Activated naive CD8-positive, alpha-beta T cell (primary cell): ENCODE measurements at regions not wholly inside any gene's neighbourhood (a gene's known extent, or its start where the extent isn't known, plus 50 kb on each side); places are given as distances from the start of the nearest gene placed in this dataset.
"Not testable (repeated sequence)": the region's sequence is repeated elsewhere in the genome, so short reads cannot be mapped to it uniquely, and the experiment has no call there.

Source experiments
- H3K27ac Mint-ChIP-seq: one replicate; pipeline ENCODE4 v1.8.0; 2021; ENCODE audit warnings: mixed read lengths
- H3K27me3 Mint-ChIP-seq: one replicate; pipeline ENCODE4 v1.8.0; 2021; ENCODE audit warnings: mixed read lengths
- H3K36me3 Mint-ChIP-seq: one replicate; pipeline ENCODE4 v1.8.0; 2021; ENCODE audit warnings: mixed read lengths
- H3K4me1 Mint-ChIP-seq: one replicate; pipeline ENCODE4 v1.8.0; 2021; ENCODE audit warnings: low read depth, mixed read lengths
- H3K4me3 Mint-ChIP-seq: one replicate; pipeline ENCODE4 v1.8.0; 2021; ENCODE audit warnings: mild to moderate bottlenecking, mixed read lengths
- H3K9me3 Mint-ChIP-seq: one replicate; pipeline ENCODE4 v1.8.0; 2021; ENCODE audit warnings: low read depth, mixed read lengths

GRCh38 chr5:87718224-87718925, 305.6 kb upstream of the CCNH start:
- not testable (repeated sequence) for H3K4me3 Mint-ChIP-seq, H3K36me3 Mint-ChIP-seq, H3K4me1 Mint-ChIP-seq, H3K27ac Mint-ChIP-seq, H3K9me3 Mint-ChIP-seq
- H3K27me3 Mint-ChIP-seq = peaks cover 10% of the 10 kb centered on the region

- no peak overlapping the region for H3K27ac Mint-ChIP-seq
- no peaks in the 10 kb centered on the region for H3K36me3 Mint-ChIP-seq
- no peak overlapping the region for H3K4me3 Mint-ChIP-seq
- H3K9me3 Mint-ChIP-seq = peaks cover 9% of the 10 kb centered on the region
- H3K27me3 Mint-ChIP-seq = peaks cover 12% of the 10 kb centered on the region
- no peaks in the 10 kb centered on the region for H3K4me1 Mint-ChIP-seq
Measured at GRCh38 chr5:87717761-87718160, 305.0 kb upstream of the CCNH start.

- Mint-ChIP-seq H3K27me3 (peaks cover 1% of the 10 kb centered on the region), H3K27ac (no peak overlapping the region), H3K4me3 (no peak overlapping the region), H3K4me1 (no peaks in the 10 kb centered on the region), H3K36me3 (no peaks in the 10 kb centered on the region), H3K9me3 (no peaks in the 10 kb centered on the region)
Measured at GRCh38 chr5:87705876-87706275, 293.1 kb upstream of the CCNH start.

- no peak overlapping the region for H3K27ac Mint-ChIP-seq
- H3K9me3 Mint-ChIP-seq = peaks cover 5% of the 10 kb centered on the region
- no peak overlapping the region for H3K4me3 Mint-ChIP-seq
- H3K4me1 Mint-ChIP-seq = no peaks in the 10 kb centered on the region
- H3K27me3 Mint-ChIP-seq = peaks cover 2% of the 10 kb centered on the region
- H3K36me3 Mint-ChIP-seq = no peaks in the 10 kb centered on the region
Measured at GRCh38 chr5:87686975-87687374, 274.2 kb upstream of the CCNH start.

GRCh38 chr5:87686018-87686417, 273.3 kb upstream of the CCNH start:
- Mint-ChIP-seq H3K9me3 (peaks cover 5% of the 10 kb centered on the region), H3K4me1 (no peaks in the 10 kb centered on the region), H3K27me3 (peaks cover 2% of the 10 kb centered on the region), H3K4me3 (no peak overlapping the region), H3K27ac (no peak overlapping the region), H3K36me3 (no peaks in the 10 kb centered on the region)

GRCh38 chr5:87674235-87674634, 261.5 kb upstream of the CCNH start:
- peaks cover 4% of the 10 kb centered on the region for H3K9me3 Mint-ChIP-seq
- no peak overlapping the region for H3K4me3 Mint-ChIP-seq
- H3K36me3 Mint-ChIP-seq = no peaks in the 10 kb centered on the region
- no peak overlapping the region for H3K27ac Mint-ChIP-seq
- no peaks in the 10 kb centered on the region for H3K4me1 Mint-ChIP-seq
- H3K27me3 Mint-ChIP-seq = peaks cover 3% of the 10 kb centered on the region

- H3K4me1 Mint-ChIP-seq = no peaks in the 10 kb centered on the region
- no peak overlapping the region for H3K27ac Mint-ChIP-seq
- no peak overlapping the region for H3K4me3 Mint-ChIP-seq
- H3K36me3 Mint-ChIP-seq = no peaks in the 10 kb centered on the region
- H3K9me3 Mint-ChIP-seq = peaks cover 4% of the 10 kb centered on the region
- H3K27me3 Mint-ChIP-seq = peaks cover 3% of the 10 kb centered on the region
Measured at GRCh38 chr5:87671146-87671545, 258.4 kb upstream of the CCNH start.

- H3K27me3 Mint-ChIP-seq = no peaks in the 10 kb centered on the region
- H3K27ac Mint-ChIP-seq = no peak overlapping the region
Measured at GRCh38 chr5:87665166-87665565, 252.4 kb upstream of the CCNH start.

GRCh38 chr5:87661784-87662566, 249.2 kb upstream of the CCNH start:
- Mint-ChIP-seq H3K36me3 (no peaks in the 10 kb centered on the region), H3K9me3 (no peaks in the 10 kb centered on the region), H3K27me3 (no peaks in the 10 kb centered on the region), H3K4me3 (no peak overlapping the region), H3K27ac (no peak overlapping the region), H3K4me1 (no peaks in the 10 kb centered on the region)

More at GRCh38 chr5:87665166-87665565, 252.4 kb upstream of the CCNH start:
- Mint-ChIP-seq H3K4me3 (no peak overlapping the region), H3K9me3 (no peaks in the 10 kb centered on the region), H3K36me3 (no peaks in the 10 kb centered on the region), H3K4me1 (no peaks in the 10 kb centered on the region)

GRCh38 chr5:87653242-87653641, 240.5 kb upstream of the CCNH start:
- no peaks in the 10 kb centered on the region for H3K9me3 Mint-ChIP-seq
- H3K4me1 Mint-ChIP-seq = no peaks in the 10 kb centered on the region
- no peak overlapping the region for H3K27ac Mint-ChIP-seq
- H3K4me3 Mint-ChIP-seq = no peak overlapping the region
- peaks cover 2% of the 10 kb centered on the region for H3K27me3 Mint-ChIP-seq
- H3K36me3 Mint-ChIP-seq = no peaks in the 10 kb centered on the region

- H3K27me3 Mint-ChIP-seq = no peaks in the 10 kb centered on the region
- no peak overlapping the region for H3K4me3 Mint-ChIP-seq
- H3K27ac Mint-ChIP-seq = no peak overlapping the region
- H3K9me3 Mint-ChIP-seq = no peaks in the 10 kb centered on the region
- no peaks in the 10 kb centered on the region for H3K36me3 Mint-ChIP-seq
- no peaks in the 10 kb centered on the region for H3K4me1 Mint-ChIP-seq
Measured at GRCh38 chr5:87650284-87650683, 237.6 kb upstream of the CCNH start.

GRCh38 chr5:87649455-87649854, 236.7 kb upstream of the CCNH start:
- H3K36me3 Mint-ChIP-seq = no peaks in the 10 kb centered on the region
- no peaks in the 10 kb centered on the region for H3K27me3 Mint-ChIP-seq
- H3K4me3 Mint-ChIP-seq = no peak overlapping the region

GRCh38 chr5:87645224-87645623, 232.5 kb upstream of the CCNH start:
- Mint-ChIP-seq H3K27ac (no peak overlapping the region), H3K4me3 (no peak overlapping the region), H3K9me3 (peaks cover 3% of the 10 kb centered on the region), H3K36me3 (no peaks in the 10 kb centered on the region), H3K27me3 (no peaks in the 10 kb centered on the region), H3K4me1 (no peaks in the 10 kb centered on the region)

More at GRCh38 chr5:87649455-87649854, 236.7 kb upstream of the CCNH start:
- Mint-ChIP-seq H3K4me1 (no peaks in the 10 kb centered on the region), H3K9me3 (no peaks in the 10 kb centered on the region), H3K27ac (no peak overlapping the region)

GRCh38 chr5:87640902-87641301, 228.2 kb upstream of the CCNH start:
- Mint-ChIP-seq H3K4me1 (no peaks in the 10 kb centered on the region), H3K4me3 (no peak overlapping the region), H3K27ac (no peak overlapping the region), H3K9me3 (peaks cover 7% of the 10 kb centered on the region), H3K36me3 (no peaks in the 10 kb centered on the region), H3K27me3 (no peaks in the 10 kb centered on the region)

GRCh38 chr5:87627363-87627762, 214.6 kb upstream of the CCNH start:
- H3K36me3 Mint-ChIP-seq = no peaks in the 10 kb centered on the region
- peaks cover 4% of the 10 kb centered on the region for H3K27me3 Mint-ChIP-seq
- no peaks in the 10 kb centered on the region for H3K4me1 Mint-ChIP-seq
- H3K4me3 Mint-ChIP-seq = no peak overlapping the region
- H3K27ac Mint-ChIP-seq = no peak overlapping the region
- no peaks in the 10 kb centered on the region for H3K9me3 Mint-ChIP-seq
